Ovary (tissue), 3 donors: ENCODE measurements at regions not wholly inside any gene's neighbourhood (a gene's known extent, or its start where the extent isn't known, plus 50 kb on each side); places are given as distances from the start of the nearest gene placed in this dataset.

Experiments used
- POLR2A ChIP-seq: fragments of 450-650 bp; IDR thresholded peaks from one replicate; pipeline ENCODE4 v1.6.1; 2017; ENCODE audit warnings: antibody characterized with exemption, mild to moderate bottlenecking, moderate library complexity
- TF ChIP-seq, protein P1 (sequence below), 3 donors: fragments of 450-650 bp in 2 of 3; fragments of 200-600 bp in 1 of 3; IDR thresholded peaks; one replicate each; pipeline versions ENCODE4 v1.5.1 to v1.8.0; 2016 to 2022; ENCODE audit warnings: antibody characterized with exemption in 3 of 3, mild to moderate bottlenecking in 1 of 3
- donor health status: DM: no; HTN: no; CAD: no.

DNA sequence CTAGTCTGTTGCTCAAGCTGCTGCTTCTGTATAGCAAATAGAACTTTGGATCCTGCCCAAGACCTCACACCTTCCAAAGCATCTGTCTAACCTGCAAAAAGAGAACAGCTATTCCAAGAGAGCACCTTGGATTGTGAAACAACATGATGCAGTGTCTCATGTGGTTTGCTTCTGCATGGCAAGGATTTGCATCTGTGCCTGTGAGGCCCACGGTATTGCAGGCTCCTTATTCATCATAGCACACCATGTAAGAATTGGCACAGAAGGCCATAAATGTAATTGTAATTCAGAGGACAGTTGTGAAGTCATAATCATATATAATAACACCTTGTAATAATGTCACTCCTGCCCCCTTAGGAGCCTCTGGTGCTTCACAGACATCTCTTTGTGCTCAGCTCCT, 147.1 kb downstream of the ZNF674 start:
- no peak for TF ChIP-seq POLR2A
- TF ChIP-seq, protein P1, sequence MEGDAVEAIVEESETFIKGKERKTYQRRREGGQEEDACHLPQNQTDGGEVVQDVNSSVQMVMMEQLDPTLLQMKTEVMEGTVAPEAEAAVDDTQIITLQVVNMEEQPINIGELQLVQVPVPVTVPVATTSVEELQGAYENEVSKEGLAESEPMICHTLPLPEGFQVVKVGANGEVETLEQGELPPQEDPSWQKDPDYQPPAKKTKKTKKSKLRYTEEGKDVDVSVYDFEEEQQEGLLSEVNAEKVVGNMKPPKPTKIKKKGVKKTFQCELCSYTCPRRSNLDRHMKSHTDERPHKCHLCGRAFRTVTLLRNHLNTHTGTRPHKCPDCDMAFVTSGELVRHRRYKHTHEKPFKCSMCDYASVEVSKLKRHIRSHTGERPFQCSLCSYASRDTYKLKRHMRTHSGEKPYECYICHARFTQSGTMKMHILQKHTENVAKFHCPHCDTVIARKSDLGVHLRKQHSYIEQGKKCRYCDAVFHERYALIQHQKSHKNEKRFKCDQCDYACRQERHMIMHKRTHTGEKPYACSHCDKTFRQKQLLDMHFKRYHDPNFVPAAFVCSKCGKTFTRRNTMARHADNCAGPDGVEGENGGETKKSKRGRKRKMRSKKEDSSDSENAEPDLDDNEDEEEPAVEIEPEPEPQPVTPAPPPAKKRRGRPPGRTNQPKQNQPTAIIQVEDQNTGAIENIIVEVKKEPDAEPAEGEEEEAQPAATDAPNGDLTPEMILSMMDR (IDR thresholded peaks at IDR 0.05) = no peak
